ENCODE measurements at regions not wholly inside any gene's neighbourhood (a gene's known extent, or its start where the extent isn't known, plus 50 kb on each side); places are given as distances from the start of the nearest gene placed in this dataset.
A peak's percentile ranks its signal among the peaks of the same experiment; 100 is the strongest.

GRCh38 chr9:88197016-88197415 is 58.7 kb upstream of the SPATA31C2 start:
- no peak for TF ChIP-seq EZH2 (IDR thresholded peaks at IDR 0.05; ENCODE audit: low read length)
- no peak for TF ChIP-seq CTCF (optimal IDR thresholded peaks at IDR 0.05 in 1 of 3, IDR thresholded peaks at IDR 0.05 in 1 of 3, conservative IDR thresholded peaks at IDR 0.05 in 1 of 3; ENCODE audit: extremely low read depth in 1 of 3, insufficient read depth in 2 of 3, low read length in 3 of 3)
- Histone ChIP-seq H2AFZ (ENCODE audit: control insufficient read depth, low read length) (peak overlapping the region; percentile 74), H3K4me2 (ENCODE audit: control insufficient read depth, extremely low read depth, insufficient read depth, low read depth, low read length) (peak overlapping the region; percentile 83), H3K4me3 (ENCODE audit: control insufficient read depth in 2 of 3, extremely low read depth in 1 of 3, insufficient read depth in 2 of 3, low read depth in 1 of 3, low read length in 3 of 3) (peak overlapping the region in 1 of 3 experiments; percentile 49), H3K27me3 (ENCODE audit: control insufficient read depth, extremely low read depth, insufficient read depth, low read length) (no peaks in the 10 kb centered on the region), H3K79me2 (ENCODE audit: control insufficient read depth, insufficient read depth, low read length) (no peaks in the 10 kb centered on the region), H3K27ac (ENCODE audit: control insufficient read depth, insufficient read depth, low read length) (peak overlapping the region; percentile 78), H3K9me3 (ENCODE audit: control insufficient read depth, low read depth, low read length) (no peaks in the 10 kb centered on the region), H3K9me1 (ENCODE audit: control insufficient read depth, extremely low read depth, insufficient read depth, low read length) (no peaks in the 10 kb centered on the region), H3K36me3 (ENCODE audit: control insufficient read depth in 2 of 2, extremely low read depth in 1 of 2, insufficient read depth in 2 of 2, low read length in 2 of 2) (no peaks in the 10 kb centered on the region), H3K4me1 (ENCODE audit: control insufficient read depth, extremely low read depth, insufficient read depth, low read length) (peaks cover 30% of the 10 kb centered on the region), H3K9ac (ENCODE audit: control insufficient read depth, extremely low read depth, insufficient read depth, low read length) (peak overlapping the region; percentile 41), H4K20me1 (ENCODE audit: control insufficient read depth, extremely low read depth, insufficient read depth, low read length) (no peaks in the 10 kb centered on the region)
- DNase-seq (ENCODE audit: low read depth, low spot score) (no peak), FAIRE-seq (peak; percentile 61)
- dilution Hi-C loops (cut with MboI; ENCODE audit: extremely low pct_ligation_motif_present, low sequenced_read_pairs): no loop called here

DNA sequence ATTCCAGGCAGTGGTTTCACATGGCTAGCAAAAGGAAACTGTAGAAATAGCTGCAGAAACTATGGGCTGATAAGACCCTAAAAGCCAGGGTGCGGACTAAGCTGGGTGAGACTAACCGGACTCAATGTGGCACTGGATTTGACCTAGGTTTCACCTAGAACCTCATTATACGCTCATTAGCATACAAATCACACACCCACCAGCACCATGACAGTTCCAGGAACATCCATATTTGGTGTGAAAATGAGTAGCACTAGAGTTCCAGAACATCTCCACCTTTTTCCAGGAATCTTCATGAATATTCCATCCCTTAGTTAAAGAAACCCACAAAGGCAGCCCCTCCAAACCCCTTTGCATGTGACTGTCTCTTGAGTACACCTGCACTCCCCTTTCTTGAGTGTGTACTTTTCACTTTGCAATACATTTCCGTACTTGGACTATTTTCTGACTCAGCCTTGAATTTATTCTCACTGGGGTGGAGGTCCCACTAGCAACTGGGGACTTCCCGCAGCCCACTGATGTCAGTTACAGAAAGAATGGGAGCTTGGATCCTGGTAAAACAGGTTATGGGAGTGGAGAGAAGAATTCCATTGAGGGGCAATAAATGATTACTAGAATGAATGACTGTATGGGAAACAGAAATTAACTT is 58.0 kb upstream of the SPATA31C2 start:
- TF ChIP-seq EZH2 (IDR thresholded peaks at IDR 0.05; ENCODE audit: low read length) (no peak), CTCF (optimal IDR thresholded peaks at IDR 0.05 in 1 of 3, IDR thresholded peaks at IDR 0.05 in 1 of 3, conservative IDR thresholded peaks at IDR 0.05 in 1 of 3; ENCODE audit: extremely low read depth in 1 of 3, insufficient read depth in 2 of 3, low read length in 3 of 3) (no peak)
- no peak overlapping the region for H3K4me2 ChIP-seq (ENCODE audit: control insufficient read depth, extremely low read depth, insufficient read depth, low read depth, low read length)
- no peaks in the 10 kb centered on the region for H3K9me1 ChIP-seq (ENCODE audit: control insufficient read depth, extremely low read depth, insufficient read depth, low read length)
- H2AFZ ChIP-seq (ENCODE audit: control insufficient read depth, low read length): no peak overlapping the region
- no peaks in the 10 kb centered on the region for H4K20me1 ChIP-seq (ENCODE audit: control insufficient read depth, extremely low read depth, insufficient read depth, low read length)
- dilution Hi-C loops (cut with MboI; ENCODE audit: extremely low pct_ligation_motif_present, low sequenced_read_pairs): no loop called here
- no peak overlapping the region for H3K4me3 ChIP-seq (ENCODE audit: control insufficient read depth in 2 of 3, extremely low read depth in 1 of 3, insufficient read depth in 2 of 3, low read depth in 1 of 3, low read length in 3 of 3)
- H3K9ac ChIP-seq (ENCODE audit: control insufficient read depth, extremely low read depth, insufficient read depth, low read length): no peak overlapping the region
- DNase-seq (ENCODE audit: low read depth, low spot score) (no peak), FAIRE-seq (no peak)
- no peaks in the 10 kb centered on the region for H3K36me3 ChIP-seq (ENCODE audit: control insufficient read depth in 2 of 2, extremely low read depth in 1 of 2, insufficient read depth in 2 of 2, low read length in 2 of 2)
- H3K79me2 ChIP-seq (ENCODE audit: control insufficient read depth, insufficient read depth, low read length): no peaks in the 10 kb centered on the region
- H3K9me3 ChIP-seq (ENCODE audit: control insufficient read depth, low read depth, low read length): no peaks in the 10 kb centered on the region
- H3K27ac ChIP-seq (ENCODE audit: control insufficient read depth, insufficient read depth, low read length): no peak overlapping the region
- H3K27me3 ChIP-seq (ENCODE audit: control insufficient read depth, extremely low read depth, insufficient read depth, low read length): no peaks in the 10 kb centered on the region
- H3K4me1 ChIP-seq (ENCODE audit: control insufficient read depth, extremely low read depth, insufficient read depth, low read length): peaks cover 30% of the 10 kb centered on the region

All from keratinocyte (primary cell).